ENCODE measurements at regions not wholly inside any gene's neighbourhood (a gene's known extent, or its start where the extent isn't known, plus 50 kb on each side); places are given as distances from the start of the nearest gene placed in this dataset.

DNA sequence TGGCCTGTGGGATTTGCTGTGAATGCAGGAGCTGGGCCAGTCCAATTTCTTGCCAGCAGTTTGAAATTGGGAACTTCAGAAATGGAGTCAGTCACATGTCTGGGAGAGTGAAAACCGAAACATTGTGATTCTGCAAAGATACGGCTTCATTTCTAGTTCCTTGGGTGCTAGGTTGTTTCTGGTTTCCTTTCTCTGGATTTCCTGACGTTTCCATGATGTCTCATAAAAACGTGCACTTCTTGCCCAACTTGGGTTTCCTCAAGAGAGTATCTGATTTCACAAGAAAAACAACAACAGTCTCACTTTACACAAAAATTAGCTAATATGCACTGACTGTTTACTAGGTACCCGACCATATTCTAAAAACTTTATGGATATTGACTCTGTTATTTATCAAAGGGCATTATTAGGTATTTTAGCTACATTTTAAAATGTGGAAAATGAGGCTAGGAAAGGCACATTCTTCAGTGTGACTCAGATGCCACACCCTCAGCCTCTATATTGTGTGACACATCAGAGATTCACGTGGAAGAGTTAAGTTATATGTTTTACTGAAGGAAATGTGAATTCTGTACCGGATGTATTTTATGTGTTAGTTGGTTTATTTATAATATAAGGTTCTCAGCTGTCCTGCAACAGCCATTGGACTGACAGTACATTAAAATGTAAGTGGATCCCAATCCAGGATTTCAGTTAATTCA, 225.0 kb upstream of the PUDP start:
- WGBS, 2 donors, result 78 to 79% methylated on average over 7 of the region's 7 CpGs
- Histone ChIP-seq H3K36me3 (ENCODE audit: low read depth, missing control alignments) (no peaks in the 10 kb centered on the region), H3K27ac (no peak overlapping the region), H3K9me3 (no peaks in the 10 kb centered on the region), H3K27me3 (no peaks in the 10 kb centered on the region), H3K4me3 (no peak overlapping the region), H3K4me1 (no peaks in the 10 kb centered on the region)
- intact Hi-C loops (cut with DNase I; ENCODE audit: low total_unique reads), result no loop called here
- no peak for TF ChIP-seq POLR2A (IDR thresholded peaks at IDR 0.05)
- TF ChIP-seq, protein P1, sequence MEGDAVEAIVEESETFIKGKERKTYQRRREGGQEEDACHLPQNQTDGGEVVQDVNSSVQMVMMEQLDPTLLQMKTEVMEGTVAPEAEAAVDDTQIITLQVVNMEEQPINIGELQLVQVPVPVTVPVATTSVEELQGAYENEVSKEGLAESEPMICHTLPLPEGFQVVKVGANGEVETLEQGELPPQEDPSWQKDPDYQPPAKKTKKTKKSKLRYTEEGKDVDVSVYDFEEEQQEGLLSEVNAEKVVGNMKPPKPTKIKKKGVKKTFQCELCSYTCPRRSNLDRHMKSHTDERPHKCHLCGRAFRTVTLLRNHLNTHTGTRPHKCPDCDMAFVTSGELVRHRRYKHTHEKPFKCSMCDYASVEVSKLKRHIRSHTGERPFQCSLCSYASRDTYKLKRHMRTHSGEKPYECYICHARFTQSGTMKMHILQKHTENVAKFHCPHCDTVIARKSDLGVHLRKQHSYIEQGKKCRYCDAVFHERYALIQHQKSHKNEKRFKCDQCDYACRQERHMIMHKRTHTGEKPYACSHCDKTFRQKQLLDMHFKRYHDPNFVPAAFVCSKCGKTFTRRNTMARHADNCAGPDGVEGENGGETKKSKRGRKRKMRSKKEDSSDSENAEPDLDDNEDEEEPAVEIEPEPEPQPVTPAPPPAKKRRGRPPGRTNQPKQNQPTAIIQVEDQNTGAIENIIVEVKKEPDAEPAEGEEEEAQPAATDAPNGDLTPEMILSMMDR (IDR thresholded peaks at IDR 0.05), result no peak
- DNase-seq, result no peak

DNA sequence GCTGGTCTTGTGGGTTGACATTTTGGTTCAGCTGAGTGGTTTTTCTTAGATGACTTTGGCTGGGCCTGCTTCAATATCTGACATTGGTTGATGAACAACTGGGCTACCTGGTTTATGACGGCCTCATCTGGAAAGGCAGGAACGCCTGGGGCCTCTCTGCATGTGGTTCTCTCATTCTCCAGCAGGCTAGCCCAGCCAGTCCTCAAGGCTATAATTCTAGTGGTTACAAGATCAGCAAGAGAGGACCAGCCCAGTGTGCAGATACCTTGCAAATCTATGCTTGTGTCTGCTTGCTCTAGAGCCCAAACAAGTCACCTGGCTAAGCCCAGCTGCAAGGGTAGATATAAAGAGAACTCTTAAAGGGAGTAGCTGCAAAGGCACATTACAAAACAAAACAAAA, 214.2 kb upstream of the PUDP start:
- Histone ChIP-seq H3K27ac (no peak overlapping the region), H3K4me1 (no peaks in the 10 kb centered on the region), H3K9me3 (no peaks in the 10 kb centered on the region), H3K4me3 (no peak overlapping the region), H3K36me3 (ENCODE audit: low read depth, missing control alignments) (no peaks in the 10 kb centered on the region), H3K27me3 (no peaks in the 10 kb centered on the region)
- 95 to 100% methylated on average over 1 to 2 of the region's 2 CpGs for WGBS, 2 donors
- no peak for DNase-seq
- TF ChIP-seq POLR2A (IDR thresholded peaks at IDR 0.05), result no peak
- TF ChIP-seq, protein P1 (IDR thresholded peaks at IDR 0.05), result no peak
- intact Hi-C loops (cut with DNase I; ENCODE audit: low total_unique reads), result no loop called here

- Histone ChIP-seq H3K9me3 (no peaks in the 10 kb centered on the region), H3K36me3 (ENCODE audit: low read depth, missing control alignments) (no peaks in the 10 kb centered on the region), H3K4me1 (no peaks in the 10 kb centered on the region), H3K27ac (no peak overlapping the region), H3K4me3 (no peak overlapping the region), H3K27me3 (no peaks in the 10 kb centered on the region)
- no peak for DNase-seq
- intact Hi-C loops (cut with DNase I; ENCODE audit: low total_unique reads), result no loop called here
- 91 to 100% methylated on average over 1 of the region's 1 CpG for whole genome bisulfite sequencing, 2 donors
- TF ChIP-seq, protein P1 (IDR thresholded peaks at IDR 0.05), result no peak
- no peak for TF ChIP-seq POLR2A (IDR thresholded peaks at IDR 0.05)
Measured at GRCh38 chrX:7351926-7352325, 204.0 kb upstream of the PUDP start.

DNA sequence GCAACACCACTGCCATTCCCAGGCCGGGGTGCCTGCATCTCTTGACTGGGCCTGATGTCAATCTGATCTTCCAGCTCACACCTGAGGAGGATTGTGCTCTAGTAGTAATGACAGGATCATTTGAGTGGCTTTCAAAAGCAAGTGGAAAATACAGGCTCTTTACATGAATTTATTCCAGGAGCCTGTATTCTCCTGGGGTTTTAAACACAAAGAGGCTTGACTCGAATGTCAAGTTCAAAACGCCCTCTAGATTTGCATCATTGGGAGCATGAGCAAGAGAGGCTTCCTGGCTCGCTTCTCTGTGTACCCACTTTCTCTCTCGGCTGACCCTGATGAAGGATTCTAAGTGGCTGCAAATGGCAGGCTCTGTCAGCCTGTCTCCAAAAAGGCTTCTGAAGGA, 199.5 kb upstream of the PUDP start:
- 86 to 90% methylated on average over 2 to 5 of the region's 5 CpGs for WGBS, 2 donors
- intact Hi-C loops (cut with DNase I; ENCODE audit: low total_unique reads), result no loop called here
- Histone ChIP-seq H3K9me3 (no peaks in the 10 kb centered on the region), H3K27me3 (no peaks in the 10 kb centered on the region), H3K36me3 (ENCODE audit: low read depth, missing control alignments) (no peaks in the 10 kb centered on the region), H3K27ac (no peak overlapping the region), H3K4me3 (no peak overlapping the region), H3K4me1 (no peaks in the 10 kb centered on the region)
- no peak for DNase-seq
- TF ChIP-seq, protein P1 (IDR thresholded peaks at IDR 0.05), result no peak

GRCh38 chrX:7346021-7346420, 198.1 kb upstream of the PUDP start:
- H3K27me3 ChIP-seq, result no peaks in the 10 kb centered on the region
- DNase-seq, result no peak
- H3K27ac ChIP-seq, result no peak overlapping the region
- intact Hi-C loops (cut with DNase I; ENCODE audit: low total_unique reads), result no loop called here
- H3K36me3 ChIP-seq (ENCODE audit: low read depth, missing control alignments), result no peaks in the 10 kb centered on the region
- H3K4me3 ChIP-seq, result no peak overlapping the region
- 62 to 86% methylated on average over 1 of the region's 1 CpG for WGBS, 2 donors
- no peak for TF ChIP-seq POLR2A (IDR thresholded peaks at IDR 0.05)
- TF ChIP-seq, protein P1 (IDR thresholded peaks at IDR 0.05), result no peak
- no peaks in the 10 kb centered on the region for H3K9me3 ChIP-seq
- H3K4me1 ChIP-seq, result no peaks in the 10 kb centered on the region
